ENCODE measurements at regions not wholly inside any gene's neighbourhood (a gene's known extent, or its start where the extent isn't known, plus 50 kb on each side); places are given as distances from the start of the nearest gene placed in this dataset.

DNA sequence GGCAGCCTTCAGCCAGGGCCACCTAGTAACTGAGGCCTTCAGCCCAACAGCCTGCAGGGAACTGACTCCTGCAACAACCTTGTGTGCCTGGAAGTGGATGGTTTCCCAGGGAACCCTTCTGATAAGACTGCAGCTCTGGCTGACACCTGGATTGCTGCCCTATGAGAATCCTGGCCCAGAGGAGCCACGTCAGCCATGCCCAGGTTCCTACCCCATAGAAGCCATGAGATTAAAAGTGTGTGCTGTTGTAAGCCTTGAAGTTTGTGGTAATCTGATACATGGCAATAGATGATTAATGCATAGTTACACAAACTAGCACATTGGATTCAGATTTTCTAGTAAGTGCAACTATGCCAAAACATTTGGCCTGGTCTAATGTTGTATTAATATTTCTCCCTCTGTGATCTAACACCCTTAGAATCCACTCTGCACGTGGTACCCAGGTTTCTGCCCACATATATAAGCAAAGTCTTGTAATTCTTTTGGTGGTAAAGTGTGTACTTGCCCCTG, 64.8 kb upstream of the BEGAIN start:
- H3K27me3 ChIP-seq (ENCODE audit: insufficient read depth, poor library complexity, severe bottlenecking), result peaks cover 4% of the 10 kb centered on the region
- TF ChIP-seq POLR2AphosphoS5 (IDR thresholded peaks at IDR 0.05; ENCODE audit: low read depth), result no peak
- no peak for TF ChIP-seq SPI1 (IDR thresholded peaks at IDR 0.05; ENCODE audit: borderline replicate concordance, low read depth)
- TF ChIP-seq, protein P1, sequence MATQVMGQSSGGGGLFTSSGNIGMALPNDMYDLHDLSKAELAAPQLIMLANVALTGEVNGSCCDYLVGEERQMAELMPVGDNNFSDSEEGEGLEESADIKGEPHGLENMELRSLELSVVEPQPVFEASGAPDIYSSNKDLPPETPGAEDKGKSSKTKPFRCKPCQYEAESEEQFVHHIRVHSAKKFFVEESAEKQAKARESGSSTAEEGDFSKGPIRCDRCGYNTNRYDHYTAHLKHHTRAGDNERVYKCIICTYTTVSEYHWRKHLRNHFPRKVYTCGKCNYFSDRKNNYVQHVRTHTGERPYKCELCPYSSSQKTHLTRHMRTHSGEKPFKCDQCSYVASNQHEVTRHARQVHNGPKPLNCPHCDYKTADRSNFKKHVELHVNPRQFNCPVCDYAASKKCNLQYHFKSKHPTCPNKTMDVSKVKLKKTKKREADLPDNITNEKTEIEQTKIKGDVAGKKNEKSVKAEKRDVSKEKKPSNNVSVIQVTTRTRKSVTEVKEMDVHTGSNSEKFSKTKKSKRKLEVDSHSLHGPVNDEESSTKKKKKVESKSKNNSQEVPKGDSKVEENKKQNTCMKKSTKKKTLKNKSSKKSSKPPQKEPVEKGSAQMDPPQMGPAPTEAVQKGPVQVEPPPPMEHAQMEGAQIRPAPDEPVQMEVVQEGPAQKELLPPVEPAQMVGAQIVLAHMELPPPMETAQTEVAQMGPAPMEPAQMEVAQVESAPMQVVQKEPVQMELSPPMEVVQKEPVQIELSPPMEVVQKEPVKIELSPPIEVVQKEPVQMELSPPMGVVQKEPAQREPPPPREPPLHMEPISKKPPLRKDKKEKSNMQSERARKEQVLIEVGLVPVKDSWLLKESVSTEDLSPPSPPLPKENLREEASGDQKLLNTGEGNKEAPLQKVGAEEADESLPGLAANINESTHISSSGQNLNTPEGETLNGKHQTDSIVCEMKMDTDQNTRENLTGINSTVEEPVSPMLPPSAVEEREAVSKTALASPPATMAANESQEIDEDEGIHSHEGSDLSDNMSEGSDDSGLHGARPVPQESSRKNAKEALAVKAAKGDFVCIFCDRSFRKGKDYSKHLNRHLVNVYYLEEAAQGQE (IDR thresholded peaks at IDR 0.05; ENCODE audit: insufficient replicate concordance, low read depth), result no peak
- no peak for TF ChIP-seq GABPA (IDR thresholded peaks at IDR 0.05; ENCODE audit: low read depth)
- TF ChIP-seq, protein P2, sequence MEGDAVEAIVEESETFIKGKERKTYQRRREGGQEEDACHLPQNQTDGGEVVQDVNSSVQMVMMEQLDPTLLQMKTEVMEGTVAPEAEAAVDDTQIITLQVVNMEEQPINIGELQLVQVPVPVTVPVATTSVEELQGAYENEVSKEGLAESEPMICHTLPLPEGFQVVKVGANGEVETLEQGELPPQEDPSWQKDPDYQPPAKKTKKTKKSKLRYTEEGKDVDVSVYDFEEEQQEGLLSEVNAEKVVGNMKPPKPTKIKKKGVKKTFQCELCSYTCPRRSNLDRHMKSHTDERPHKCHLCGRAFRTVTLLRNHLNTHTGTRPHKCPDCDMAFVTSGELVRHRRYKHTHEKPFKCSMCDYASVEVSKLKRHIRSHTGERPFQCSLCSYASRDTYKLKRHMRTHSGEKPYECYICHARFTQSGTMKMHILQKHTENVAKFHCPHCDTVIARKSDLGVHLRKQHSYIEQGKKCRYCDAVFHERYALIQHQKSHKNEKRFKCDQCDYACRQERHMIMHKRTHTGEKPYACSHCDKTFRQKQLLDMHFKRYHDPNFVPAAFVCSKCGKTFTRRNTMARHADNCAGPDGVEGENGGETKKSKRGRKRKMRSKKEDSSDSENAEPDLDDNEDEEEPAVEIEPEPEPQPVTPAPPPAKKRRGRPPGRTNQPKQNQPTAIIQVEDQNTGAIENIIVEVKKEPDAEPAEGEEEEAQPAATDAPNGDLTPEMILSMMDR (IDR thresholded peaks at IDR 0.05; ENCODE audit: insufficient read depth, low read length), result no peak
- H3K4me3 ChIP-seq (replicated peaks; ENCODE audit: insufficient read depth, low read length), result no peak overlapping the region
- no peak for DNase-seq (ENCODE audit: low read depth in 1 of 2, low spot score in 1 of 2)
- no peak overlapping the region for H3K27ac ChIP-seq (replicated peaks)

DNA sequence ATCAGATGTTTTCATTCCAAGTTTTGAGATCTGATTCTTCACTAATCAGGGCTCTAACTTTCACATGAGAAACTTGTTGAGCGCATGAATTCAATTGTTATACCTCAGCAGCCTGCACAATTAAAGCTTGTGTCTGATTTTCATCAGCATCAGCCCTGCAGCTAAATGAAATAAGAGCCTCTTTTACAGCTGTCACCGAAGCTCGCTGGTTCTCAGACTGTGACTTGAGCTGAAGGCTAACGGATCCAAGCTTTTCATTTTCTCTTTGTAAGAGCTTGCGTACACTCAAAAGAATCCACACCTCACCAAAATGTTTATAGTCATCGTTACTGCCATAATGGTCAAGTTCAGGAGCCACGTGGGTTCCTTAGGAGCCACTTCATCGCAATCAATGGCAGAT, 65.5 kb upstream of the BEGAIN start:
- Histone ChIP-seq H3K27ac (replicated peaks) (no peak overlapping the region), H3K27me3 (ENCODE audit: insufficient read depth, poor library complexity, severe bottlenecking) (peaks cover 4% of the 10 kb centered on the region), H3K4me3 (replicated peaks; ENCODE audit: insufficient read depth, low read length) (no peak overlapping the region)
- TF ChIP-seq GABPA (IDR thresholded peaks at IDR 0.05; ENCODE audit: low read depth) (no peak), SPI1 (IDR thresholded peaks at IDR 0.05; ENCODE audit: borderline replicate concordance, low read depth) (no peak), POLR2AphosphoS5 (IDR thresholded peaks at IDR 0.05; ENCODE audit: low read depth) (no peak)
- TF ChIP-seq, protein P1 (IDR thresholded peaks at IDR 0.05; ENCODE audit: insufficient replicate concordance, low read depth), result no peak
- TF ChIP-seq, protein P2 (IDR thresholded peaks at IDR 0.05; ENCODE audit: insufficient read depth, low read length), result no peak
- no peak for DNase-seq (ENCODE audit: low read depth in 1 of 2, low spot score in 1 of 2)

DNA sequence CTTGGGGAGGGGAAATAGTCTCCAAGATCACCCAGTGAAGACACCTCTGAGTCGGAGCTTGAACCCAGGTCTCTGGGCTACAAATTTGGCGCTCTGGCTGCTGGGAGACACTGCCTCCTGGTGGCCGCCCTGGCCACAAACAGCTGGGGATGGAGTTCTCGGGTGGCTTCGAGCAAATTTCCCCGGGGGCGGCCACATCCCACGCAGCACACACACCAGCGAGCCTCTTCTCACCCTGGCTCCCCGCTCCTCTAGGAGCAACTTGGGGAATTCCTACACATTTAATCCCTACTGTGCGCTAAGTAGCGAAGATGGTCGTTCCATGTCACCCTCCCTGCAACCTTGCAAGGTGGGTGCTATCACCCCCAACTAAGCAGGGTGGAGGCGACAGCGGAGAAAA, 66.2 kb upstream of the BEGAIN start:
- TF ChIP-seq, protein P1 (IDR thresholded peaks at IDR 0.05; ENCODE audit: insufficient replicate concordance, low read depth), result no peak
- TF ChIP-seq, protein P2 (IDR thresholded peaks at IDR 0.05; ENCODE audit: insufficient read depth, low read length), result peak; percentile 63
- TF ChIP-seq POLR2AphosphoS5 (IDR thresholded peaks at IDR 0.05; ENCODE audit: low read depth) (no peak), SPI1 (IDR thresholded peaks at IDR 0.05; ENCODE audit: borderline replicate concordance, low read depth) (no peak), GABPA (IDR thresholded peaks at IDR 0.05; ENCODE audit: low read depth) (no peak)
- Histone ChIP-seq H3K27me3 (ENCODE audit: insufficient read depth, poor library complexity, severe bottlenecking) (peaks cover 4% of the 10 kb centered on the region), H3K27ac (replicated peaks) (no peak overlapping the region), H3K4me3 (replicated peaks; ENCODE audit: insufficient read depth, low read length) (no peak overlapping the region)
- peak in 1 of 2 experiments; percentile 40 for DNase-seq (ENCODE audit: low read depth in 1 of 2, low spot score in 1 of 2)
